NCI-H446 treated with DMSO at 0.1 percent for 48 hours (cell line): ENCODE measurements at regions not wholly inside any gene's neighbourhood (a gene's known extent, or its start where the extent isn't known, plus 50 kb on each side); places are given as distances from the start of the nearest gene placed in this dataset.
"Not testable (repeated sequence)": the region's sequence is repeated elsewhere in the genome, so short reads cannot be mapped to it uniquely, and the experiment has no call there.

Experiments used
- DNase-seq: peaks from one replicate; lab custom pipeline; 2025; lab: John Stamatoyannopoulos, UW

DNA sequence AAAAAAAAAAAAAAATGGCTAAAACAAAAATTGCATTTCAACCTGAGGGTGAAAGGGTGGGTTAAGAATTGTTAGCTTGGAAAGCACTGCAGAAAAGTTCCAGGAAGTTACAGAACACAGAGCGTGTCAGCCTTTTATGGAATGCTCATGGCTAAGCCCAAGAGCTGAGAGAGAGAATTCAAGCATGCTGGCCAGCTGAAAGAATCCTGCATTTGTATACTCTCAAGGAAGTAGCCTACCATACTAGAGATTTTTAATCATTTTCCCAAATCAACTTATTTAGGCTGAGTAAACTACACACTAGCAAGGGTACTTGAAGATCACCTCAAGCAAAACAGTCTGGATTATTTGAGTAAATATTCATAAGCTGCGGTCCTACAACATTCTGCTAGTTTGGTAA is 153.9 kb downstream of the KCNJ2 start:
- DNase-seq = no peak

DNA sequence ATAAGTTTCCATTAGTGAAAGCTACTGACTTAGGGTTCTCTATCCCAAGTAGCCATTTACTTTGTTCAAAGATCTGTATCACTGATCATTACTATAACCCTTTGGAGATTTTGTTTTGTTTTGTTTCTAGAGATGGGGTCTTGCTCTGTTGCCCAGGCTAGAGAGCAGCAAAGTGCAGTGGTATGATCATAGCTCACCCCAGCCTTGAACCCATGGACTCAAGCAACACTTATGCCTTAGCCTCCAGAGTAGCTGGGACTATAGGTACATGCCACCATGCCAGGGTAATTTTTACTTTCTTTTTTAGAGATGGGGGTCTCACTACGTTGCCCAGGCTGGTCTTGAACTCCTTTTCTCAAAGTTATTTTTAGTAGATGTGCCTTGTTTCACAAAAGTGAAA is 154.7 kb downstream of the KCNJ2 start:
- no peak for DNase-seq

DNA sequence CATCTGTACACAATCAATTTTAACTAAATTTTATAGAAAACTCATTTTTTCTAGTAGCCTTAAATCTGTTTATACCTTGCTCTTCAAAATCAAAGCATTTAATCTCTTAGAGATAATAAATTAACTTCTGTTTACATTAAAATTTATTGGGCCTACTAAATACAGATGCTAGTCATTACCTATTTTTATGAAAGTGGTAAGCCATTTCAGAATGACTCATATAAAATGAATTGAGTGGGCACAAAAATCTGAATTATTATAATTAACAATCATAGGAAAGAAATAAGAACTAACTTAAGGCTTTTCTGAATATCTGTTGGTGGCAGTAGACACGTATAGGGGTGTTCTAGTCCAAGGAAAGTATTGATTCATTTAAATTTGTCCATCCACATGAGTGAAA is 157.9 kb downstream of the KCNJ2 start:
- no peak for DNase-seq

DNA sequence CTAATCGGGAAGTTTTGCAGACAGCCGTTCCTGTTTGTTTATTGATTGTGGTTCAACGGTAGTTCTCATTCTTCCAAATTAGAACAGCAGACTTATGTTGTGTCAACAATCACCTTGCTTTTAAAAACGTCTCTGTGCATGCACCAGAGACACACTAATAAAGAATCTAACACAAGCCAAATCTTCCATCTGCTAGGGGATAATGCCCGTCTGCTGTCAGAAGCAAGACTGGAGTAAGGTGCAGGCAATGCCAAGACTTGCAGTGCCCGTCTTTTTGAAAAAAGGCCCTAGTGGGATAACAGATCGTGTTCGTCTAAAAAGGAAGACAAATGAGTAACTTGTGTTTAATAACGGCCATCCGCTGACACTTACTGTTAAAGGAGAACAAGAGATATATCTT is 158.4 kb downstream of the KCNJ2 start:
- peak; percentile 95 for DNase-seq

DNA sequence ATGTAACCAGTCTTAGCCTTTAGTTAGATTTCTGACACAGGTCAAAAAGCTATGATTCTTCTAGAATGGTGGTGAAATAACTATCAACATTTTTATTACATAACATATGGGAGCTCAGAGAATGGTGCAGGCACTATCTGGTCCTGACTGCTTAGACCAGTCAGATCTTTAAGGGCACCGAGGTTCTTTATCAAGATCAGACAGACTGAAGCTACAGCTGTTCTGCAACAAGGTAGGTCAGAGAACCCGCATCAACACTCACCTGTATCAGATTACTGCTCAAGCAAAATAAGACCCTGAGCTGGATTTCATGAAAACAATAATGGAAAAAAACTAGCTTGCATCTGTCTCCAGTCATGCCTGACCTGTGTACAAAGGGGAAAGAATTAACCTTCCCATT is 160.4 kb downstream of the KCNJ2 start:
- DNase-seq = no peak

DNA sequence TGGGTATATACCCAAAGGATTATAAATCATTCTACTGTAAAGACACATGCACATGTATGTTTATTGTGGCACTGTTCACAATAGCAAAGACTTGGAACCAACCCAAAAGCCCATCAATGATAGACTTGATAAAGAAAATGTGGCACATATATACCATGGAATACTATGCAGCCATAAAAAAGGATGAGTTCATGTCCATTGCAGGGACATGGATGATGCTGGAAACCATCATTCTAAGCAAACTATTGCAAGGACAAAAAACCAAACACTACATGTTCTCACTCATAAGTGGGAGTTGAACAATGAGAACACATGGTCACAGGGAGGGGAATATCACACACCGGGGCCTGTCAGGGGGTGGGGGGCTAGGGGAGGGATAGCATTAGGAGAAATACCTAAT is 161.7 kb downstream of the KCNJ2 start:
- not testable (repeated sequence) for DNase-seq

DNA sequence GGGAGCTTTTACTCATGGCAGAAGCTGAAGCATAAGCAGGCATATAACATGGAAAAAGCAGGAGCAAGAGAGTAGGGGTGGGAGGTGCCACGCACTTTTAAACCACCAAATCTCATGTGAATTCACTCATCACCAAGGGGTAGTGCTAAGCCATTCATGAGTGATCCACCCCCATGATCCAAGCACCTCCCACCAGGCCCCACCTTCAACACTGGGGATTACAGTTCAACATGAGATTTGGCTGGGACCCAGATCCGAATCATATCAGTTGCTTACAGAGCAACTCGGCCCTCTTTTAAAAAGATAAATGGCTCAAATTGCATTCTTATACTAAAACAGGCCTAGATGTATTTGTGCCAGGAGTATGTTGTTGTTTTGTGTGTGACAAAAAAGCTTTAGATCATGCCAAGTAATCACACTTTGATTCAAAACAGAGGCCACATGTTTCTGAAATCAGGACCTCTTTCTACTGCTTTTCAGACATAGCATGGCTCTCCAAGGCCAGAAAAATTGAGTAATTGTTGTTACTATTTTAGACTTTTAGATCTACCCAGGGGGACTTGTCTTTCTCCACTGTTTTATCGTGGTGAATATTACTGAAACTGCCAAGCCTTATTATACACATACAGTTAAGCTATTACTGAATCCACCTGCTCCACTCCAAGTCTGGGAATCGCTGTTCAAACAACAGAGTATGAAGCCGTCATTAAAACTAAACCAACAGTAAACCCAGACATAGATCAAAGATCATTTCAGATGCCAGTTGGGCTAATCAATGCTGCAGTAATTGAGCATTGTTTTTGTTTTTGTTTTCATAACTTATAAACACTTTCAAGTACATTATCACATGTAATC is 163.3 kb downstream of the KCNJ2 start:
- DNase-seq = no peak

DNA sequence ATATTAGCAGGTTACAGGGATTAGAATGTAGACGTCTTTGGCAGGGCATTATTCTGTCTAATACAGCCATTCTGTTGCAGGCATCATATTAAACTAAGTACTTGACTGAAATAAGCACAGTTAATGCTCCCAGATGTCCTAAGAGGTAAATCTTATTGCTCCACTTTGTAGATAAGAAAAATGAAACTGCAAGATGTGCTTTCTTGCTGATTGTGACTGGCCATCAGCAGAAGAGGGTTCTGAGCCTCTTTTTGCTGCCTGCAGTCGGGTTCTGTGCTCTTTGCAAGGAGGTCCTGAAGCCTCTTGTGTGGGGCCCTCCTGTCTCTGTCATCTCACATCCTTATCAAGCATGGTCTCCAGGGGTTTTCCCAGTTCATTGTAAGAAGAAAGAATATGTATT is 167.1 kb downstream of the KCNJ2 start:
- DNase-seq = no peak

DNA sequence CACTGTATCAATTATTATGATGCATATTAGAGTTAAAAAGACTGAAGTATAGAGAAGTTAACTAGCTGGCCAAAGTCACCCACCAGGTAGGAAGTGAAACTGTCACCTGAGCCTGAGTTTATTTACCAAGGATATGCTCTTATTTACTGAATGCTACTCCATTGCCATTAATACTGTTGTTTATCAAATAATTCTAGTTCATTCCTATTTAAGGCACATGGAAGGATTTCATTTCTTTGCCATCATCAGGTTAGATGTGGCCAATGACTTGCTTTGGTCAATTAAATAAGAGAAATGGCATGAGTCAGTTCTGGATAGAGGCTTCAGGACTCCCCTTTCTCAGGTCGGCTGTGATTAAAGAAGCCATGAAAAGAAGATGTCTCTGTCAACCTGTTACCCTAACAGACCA is 169.6 kb downstream of the KCNJ2 start:
- no peak for DNase-seq

DNA sequence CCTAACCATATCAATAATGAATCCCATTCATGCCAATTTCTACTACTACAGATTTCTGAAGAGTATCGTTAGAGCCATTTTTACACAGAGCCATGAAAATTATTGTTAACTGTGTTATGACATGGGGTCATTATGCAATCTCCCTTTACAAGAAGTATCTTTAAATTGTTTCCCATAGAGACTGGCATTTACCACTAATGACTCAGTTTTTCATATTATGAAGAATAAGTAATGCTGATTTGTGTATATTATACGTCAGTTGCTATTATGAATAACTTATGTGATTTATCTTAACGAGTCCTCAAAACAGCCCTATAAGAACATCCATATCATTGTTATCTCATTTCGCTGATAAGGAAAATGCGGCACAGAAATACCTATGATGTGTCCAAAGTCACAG is 173.8 kb downstream of the KCNJ2 start:
- DNase-seq = no peak

DNA sequence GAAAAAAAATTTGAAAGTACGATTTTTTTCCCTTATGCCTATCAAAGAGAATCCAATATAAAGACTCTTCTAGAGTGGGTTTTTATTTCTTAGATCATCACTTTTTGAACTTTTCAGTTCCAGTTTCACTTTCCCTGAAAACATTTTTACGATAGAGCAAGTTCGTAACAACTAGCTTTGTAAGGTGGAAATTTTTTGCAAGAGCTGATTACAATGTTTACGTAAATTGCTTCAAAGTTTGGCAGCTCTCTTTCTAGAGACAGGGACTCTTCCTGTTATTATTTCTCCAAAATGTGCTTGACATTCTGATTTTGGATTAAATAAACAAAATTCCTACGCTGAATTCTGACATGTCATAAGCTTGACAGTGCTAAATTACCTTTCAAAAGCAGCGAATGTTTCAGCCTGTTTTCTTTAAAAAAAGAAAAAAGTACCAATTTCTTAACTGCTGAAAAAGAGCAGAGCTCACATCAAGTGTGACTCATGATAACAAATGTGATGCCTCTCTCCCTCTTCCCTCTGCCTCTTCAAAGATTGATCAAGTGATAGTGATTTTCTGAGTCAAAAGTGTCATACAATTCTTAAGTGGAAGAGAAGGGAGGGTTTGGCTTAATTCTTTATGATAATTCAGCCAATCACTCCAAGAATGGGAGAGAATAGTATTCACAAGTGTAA is 175.2 kb downstream of the KCNJ2 start:
- no peak for DNase-seq

DNA sequence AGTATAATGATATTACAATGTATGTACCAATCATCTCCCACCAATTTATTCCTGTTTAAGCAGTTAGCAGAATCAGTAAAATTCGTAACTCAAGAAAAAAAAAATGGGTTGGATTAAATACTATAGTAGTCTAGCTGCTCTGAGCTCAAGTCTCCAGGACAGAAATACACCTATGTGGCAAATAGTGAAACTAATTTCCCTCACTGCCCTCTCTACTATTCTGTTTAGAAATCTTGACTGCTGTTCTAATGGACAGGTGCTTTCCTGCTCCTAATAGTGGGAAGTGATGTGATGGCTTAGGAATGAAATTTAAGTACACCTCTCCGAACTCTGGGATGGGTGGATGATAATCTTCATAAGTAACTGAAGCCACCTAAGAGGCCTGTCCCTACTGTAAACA is 175.7 kb downstream of the KCNJ2 start:
- no peak for DNase-seq

DNA sequence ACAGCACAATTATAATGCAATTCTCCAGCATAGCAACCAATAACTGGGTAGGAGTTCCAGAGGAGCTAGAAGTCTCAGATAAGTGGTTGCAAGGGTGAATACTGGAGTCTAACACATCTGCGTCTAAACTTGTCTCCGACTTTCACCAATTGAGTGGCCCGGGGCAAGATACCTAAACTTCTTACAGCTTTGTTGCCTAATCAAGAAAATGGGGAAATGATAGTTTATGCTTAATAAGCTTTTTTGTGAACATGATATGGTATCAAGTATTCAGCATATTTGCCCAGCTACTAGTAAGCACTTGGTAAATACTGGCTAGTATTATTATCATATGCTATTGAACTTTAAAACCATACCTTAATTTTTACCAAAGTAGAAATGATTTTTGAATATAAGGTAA is 183.5 kb downstream of the KCNJ2 start:
- no peak for DNase-seq

DNA sequence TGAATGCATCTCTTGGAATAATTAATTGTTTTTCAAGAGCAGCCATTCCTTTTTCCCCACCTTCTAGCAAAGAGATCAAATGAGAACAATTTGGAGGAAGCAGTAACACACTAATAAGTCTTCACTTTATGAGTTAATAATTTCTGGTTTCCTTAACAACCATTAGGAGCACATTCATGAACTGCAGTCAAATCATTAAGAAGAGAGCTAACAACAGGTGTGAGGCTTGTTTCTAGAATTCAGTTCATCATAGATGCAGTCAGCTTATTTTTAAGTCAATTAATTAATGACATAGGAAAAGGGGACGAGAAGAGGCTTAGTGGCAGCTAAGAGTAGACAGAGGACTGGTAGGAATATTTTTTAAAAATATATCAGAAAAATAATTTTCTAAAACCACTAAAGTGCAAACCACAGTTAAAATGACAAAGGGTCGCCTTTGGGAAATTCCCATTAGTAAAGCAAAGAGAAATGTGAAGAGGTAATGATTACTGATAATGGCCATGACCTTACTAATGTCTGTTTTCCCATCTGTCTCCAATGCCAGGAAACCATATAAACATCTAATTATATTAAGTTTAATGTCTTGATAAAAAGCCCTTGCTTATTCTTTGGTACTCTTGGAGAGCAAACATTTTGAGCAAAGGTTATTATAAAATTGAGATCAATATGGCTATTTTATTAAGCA is 184.2 kb downstream of the KCNJ2 start:
- DNase-seq = no peak

DNA sequence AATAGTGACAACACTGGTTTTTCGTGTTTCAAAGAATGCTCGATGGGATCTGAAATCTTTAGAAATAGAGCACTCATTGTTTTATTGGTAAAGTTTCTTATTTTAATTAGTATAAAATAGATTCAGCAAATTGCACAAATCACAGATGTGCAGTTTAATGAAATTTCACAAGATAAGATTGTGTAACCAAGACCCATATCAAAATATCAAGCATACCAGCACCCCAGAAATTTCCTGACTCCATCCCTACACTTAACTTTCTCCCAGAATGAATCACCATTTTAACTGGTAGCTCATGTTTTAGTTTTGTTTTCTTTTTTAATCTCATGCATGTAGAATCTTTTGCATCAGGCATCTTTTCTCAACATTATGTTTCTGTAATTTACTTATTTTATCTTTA is 185.9 kb downstream of the KCNJ2 start:
- no peak for DNase-seq

DNA sequence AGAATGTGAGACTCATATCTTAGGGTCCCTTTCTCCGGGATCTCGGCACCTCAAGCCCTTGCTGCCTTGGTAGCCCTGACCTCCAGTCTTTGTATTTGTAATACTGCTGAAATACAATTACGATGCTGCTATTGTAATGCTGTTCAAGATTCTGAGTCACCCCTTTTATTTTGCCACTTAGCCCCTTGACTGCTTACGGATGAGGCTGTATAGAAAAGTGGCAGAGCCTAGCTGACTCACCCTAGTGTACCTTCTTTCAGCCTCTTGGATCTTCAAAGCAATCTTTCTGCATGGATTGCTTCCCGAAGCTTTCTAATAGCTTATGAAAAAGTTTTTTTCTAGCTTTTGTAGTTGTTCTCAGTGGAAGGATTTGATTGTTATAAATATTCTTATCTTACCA is 187.9 kb downstream of the KCNJ2 start:
- DNase-seq = no peak

DNA sequence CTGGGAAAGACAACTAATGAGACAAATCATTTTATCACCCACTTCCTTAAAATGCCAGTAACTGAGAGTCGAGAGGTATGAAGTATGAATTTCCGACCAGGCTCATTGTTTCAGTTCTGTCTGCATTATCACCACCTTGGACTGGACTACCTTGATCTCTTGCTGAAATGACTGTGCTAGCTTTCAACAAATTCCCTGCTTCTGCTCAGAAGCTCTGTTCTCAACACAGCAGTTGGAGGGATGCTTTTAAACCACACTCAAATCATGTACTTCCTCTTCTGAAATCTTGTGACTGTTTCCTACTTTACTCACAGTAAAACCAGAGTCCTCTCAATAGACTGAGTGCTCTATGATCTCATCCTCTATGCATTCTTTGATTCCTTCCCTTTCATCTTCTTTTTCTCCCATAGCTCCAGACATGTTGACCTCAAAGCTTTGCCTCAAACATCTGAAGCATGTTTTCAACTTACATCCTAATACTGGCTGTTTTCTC is 195.8 kb downstream of the KCNJ2 start:
- no peak for DNase-seq

DNA sequence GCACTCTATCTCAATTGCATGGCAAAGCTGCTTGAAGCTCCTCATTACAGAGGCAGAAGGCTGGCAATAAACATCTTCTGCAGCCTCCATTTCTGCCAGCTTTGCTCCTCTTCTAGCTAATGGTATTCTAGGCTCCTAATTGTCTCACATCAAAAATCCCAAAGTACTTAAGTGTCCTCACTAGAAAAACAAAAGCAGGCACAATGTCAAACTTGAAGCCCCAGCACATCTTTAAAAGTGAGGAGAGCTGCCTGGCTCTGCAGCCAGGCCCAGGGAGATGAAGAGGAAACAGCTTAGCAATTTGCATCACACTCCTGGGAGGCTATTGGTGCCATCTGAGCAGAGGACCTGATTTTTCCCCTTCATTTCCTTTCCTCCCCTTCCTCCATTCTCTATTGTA is 197.1 kb downstream of the KCNJ2 start:
- peak; percentile 79 for DNase-seq

DNA sequence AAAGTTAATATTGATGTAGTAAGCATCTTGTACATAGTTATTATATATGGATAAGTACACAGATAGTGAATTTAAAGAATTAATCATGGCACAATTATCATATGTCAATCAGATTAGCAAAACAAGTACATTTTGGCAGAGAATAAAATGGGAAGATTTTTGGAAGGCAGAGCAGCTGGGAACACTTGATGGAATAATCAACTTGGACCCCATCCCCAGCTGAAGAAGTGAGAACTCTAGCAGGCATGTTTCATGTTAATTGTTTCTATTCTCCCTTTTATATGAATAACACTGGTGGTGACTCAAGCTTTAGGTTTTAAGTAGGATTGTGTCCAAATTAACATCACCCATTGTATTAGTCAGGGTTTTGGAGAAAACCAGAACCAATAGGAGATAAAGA is 198.7 kb downstream of the KCNJ2 start:
- DNase-seq = no peak

DNA sequence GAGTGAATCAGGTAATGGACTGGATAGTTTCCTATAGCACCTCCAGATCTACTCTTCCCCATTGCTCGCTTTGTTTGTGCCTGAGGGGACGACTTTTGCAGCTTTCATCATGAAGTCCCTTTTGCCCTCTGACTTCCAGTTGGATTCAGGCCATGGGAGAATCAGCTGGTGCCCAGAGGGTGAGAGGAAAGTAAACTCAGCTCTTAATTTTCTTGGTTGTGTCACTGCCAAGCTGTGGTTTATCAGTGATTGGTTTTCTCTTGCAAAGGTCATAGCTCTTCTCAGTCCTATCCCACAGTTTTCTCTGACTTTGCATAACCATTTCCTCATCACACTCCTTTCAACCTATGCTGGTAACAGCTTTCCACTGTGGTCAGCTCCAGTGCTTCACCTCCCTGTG is 200.1 kb downstream of the KCNJ2 start:
- DNase-seq = no peak

DNA sequence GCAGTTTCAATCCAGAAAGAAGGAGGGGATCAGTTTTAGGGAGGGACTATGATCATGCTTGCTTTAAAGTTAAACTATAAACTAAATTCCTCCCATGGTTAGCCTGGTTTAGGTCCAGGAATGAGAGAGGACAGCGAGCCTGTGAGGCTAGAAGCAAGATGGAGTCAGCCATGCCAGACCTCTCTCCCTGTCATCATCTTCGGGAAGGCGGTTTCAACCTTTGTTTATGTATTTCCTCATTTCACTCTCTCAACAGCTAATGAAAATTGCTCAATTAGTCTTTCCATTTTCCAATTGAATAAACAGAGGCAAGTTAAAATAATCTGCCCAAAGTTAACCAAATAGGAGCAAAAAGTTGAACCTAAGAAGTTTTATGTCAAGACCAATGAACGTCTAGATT is 201.5 kb downstream of the KCNJ2 start:
- DNase-seq = no peak

DNA sequence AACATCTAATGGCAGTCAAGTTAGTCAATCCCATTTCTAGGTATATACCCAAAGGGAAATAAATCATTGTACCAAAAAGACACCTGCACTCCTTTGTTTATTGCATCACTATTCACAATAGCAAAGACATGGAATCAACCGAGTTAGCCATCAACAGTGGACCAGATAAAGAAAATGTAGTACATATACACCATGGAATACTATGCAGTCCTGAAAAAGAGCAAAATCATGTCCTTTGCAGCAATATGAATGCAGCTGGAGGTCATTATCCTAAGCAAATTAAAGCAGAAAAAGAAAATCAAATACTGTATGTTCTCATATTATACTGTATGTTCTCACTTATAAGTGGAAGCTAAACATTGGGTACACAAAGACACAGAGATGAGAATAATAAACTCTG is 204.0 kb downstream of the KCNJ2 start:
- no peak for DNase-seq

DNA sequence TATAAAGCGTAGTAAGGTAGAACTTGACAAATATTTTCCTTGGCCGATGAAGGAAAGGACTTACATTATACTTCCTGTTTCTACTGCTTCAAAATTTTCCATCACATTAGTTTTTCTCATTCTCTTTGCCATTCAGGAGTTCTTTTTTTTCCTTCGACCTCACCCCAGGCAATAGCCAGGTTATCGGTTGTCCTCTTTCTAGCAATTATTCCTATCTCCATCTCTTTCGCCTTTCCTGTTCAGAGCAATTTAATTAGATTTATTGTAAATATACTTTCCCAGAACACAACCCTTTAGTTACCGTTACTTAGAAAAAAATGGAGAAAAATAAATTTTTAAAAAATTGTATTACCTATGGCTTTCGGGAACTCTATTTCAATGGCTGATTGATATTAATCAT is 205.2 kb downstream of the KCNJ2 start:
- DNase-seq = no peak
